ENCODE measurements at regions not wholly inside any gene's neighbourhood (a gene's known extent, or its start where the extent isn't known, plus 50 kb on each side); places are given as distances from the start of the nearest gene placed in this dataset.

GRCh38 chr14:56887216-56887615, 76.9 kb upstream of the OTX2 start:
- DNase-seq (ENCODE audit: low spot score) (no peak), ATAC-seq (0 out of 2 replicates have a peak, but pooled peaks have one; percentile 35)
- Mint-ChIP-seq H3K4me3 (no peak overlapping the region), H3K27me3 (ENCODE audit: low read depth) (peaks cover 95% of the 10 kb centered on the region), H3K4me1 (peaks cover 55% of the 10 kb centered on the region), H3K36me3 (no peaks in the 10 kb centered on the region), H3K9me3 (no peaks in the 10 kb centered on the region), H3K27ac (no peak overlapping the region)
- POLR2A ChIA-PET: no interaction called here
- CTCF ChIA-PET: interaction anchor here (0.6 to 3.6 kb wide), 6 partner anchors 9 to 405 kb away, joined by 3 to 21 read pairs (median 5); no protein-coding TSS in a partner anchor
- TF ChIP-seq ZNF671 (CRISPR knock-in tag; IDR thresholded peaks at IDR 0.05) (no peak), CTCF (IDR thresholded peaks at IDR 0.05) (no peak), ETV6 (CRISPR knock-in tag; IDR thresholded peaks at IDR 0.05) (no peak), ZNF263 (CRISPR knock-in tag; IDR thresholded peaks at IDR 0.05; ENCODE audit: low read depth) (no peak), ARID4B (CRISPR knock-in tag; IDR thresholded peaks at IDR 0.05; ENCODE audit: borderline replicate concordance) (no peak), RORB (CRISPR knock-in tag; IDR thresholded peaks at IDR 0.05) (no peak), FOXP4 (CRISPR knock-in tag; IDR thresholded peaks at IDR 0.05) (no peak), ZNF416 (CRISPR knock-in tag; IDR thresholded peaks at IDR 0.05) (no peak), CDX4 (CRISPR knock-in tag; IDR thresholded peaks at IDR 0.05; ENCODE audit: borderline replicate concordance) (no peak), TCF7 (CRISPR knock-in tag; IDR thresholded peaks at IDR 0.05; ENCODE audit: low read depth) (no peak), ZNF317 (CRISPR knock-in tag; IDR thresholded peaks at IDR 0.05; ENCODE audit: borderline replicate concordance, low read depth) (no peak), ZSCAN18 (CRISPR knock-in tag; IDR thresholded peaks at IDR 0.05) (no peak), GABPB1 (CRISPR knock-in tag; IDR thresholded peaks at IDR 0.05) (no peak), HMGA2 (CRISPR knock-in tag; IDR thresholded peaks at IDR 0.05) (no peak), PRDM15 (CRISPR knock-in tag; IDR thresholded peaks at IDR 0.05) (no peak), ZMAT4 (CRISPR knock-in tag; IDR thresholded peaks at IDR 0.05) (no peak)

All from WTC11 (cell line).